ENCODE measurements at regions not wholly inside any gene's neighbourhood (a gene's known extent, or its start where the extent isn't known, plus 50 kb on each side); places are given as distances from the start of the nearest gene placed in this dataset.

DNA sequence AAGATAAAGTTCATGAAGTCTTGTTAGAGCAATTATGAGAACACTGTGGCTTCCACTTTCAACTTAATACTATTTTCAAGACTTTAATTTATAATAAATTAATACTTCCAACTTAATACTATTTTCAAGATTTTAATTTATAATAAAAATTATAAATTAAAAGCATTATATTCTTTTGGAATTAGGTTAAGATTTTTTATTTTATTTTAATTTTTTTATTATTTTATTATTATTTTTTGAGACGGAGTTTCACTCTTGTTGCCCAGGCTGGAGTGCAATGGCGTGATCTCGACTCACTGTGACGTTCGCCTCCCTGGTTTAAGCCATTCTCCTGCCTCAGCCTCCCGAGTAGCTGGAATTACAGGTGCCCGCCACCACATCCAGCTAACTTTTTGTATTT lies 126.0 kb upstream of the GUCY1A1 start:
- H3K27me3 Mint-ChIP-seq: no peaks in the 10 kb centered on the region
- TF ChIP-seq, protein P1, sequence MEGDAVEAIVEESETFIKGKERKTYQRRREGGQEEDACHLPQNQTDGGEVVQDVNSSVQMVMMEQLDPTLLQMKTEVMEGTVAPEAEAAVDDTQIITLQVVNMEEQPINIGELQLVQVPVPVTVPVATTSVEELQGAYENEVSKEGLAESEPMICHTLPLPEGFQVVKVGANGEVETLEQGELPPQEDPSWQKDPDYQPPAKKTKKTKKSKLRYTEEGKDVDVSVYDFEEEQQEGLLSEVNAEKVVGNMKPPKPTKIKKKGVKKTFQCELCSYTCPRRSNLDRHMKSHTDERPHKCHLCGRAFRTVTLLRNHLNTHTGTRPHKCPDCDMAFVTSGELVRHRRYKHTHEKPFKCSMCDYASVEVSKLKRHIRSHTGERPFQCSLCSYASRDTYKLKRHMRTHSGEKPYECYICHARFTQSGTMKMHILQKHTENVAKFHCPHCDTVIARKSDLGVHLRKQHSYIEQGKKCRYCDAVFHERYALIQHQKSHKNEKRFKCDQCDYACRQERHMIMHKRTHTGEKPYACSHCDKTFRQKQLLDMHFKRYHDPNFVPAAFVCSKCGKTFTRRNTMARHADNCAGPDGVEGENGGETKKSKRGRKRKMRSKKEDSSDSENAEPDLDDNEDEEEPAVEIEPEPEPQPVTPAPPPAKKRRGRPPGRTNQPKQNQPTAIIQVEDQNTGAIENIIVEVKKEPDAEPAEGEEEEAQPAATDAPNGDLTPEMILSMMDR (IDR thresholded peaks at IDR 0.05): no peak
- H3K9me3 Mint-ChIP-seq: no peaks in the 10 kb centered on the region
- H3K4me3 Mint-ChIP-seq: no peak overlapping the region
- no peaks in the 10 kb centered on the region for H3K4me1 Mint-ChIP-seq
- ChIA-PET POLR2A (no interaction called here), CTCF (no interaction called here)
- intact Hi-C loops (cut with micrococcal nuclease): no loop called here
- no peak overlapping the region for H3K27ac Mint-ChIP-seq
- DNase-seq (no peak), ATAC-seq (ENCODE audit: low read depth) (no peak)
- H3K36me3 Mint-ChIP-seq (ENCODE audit: low read depth): no peaks in the 10 kb centered on the region

GRCh38 chr4:155539746-155540145 lies 126.9 kb upstream of the GUCY1A1 start:
- H3K9me3 Mint-ChIP-seq: no peaks in the 10 kb centered on the region
- POLR2A ChIA-PET: no interaction called here
- TF ChIP-seq, protein P1 (IDR thresholded peaks at IDR 0.05): no peak
- no peaks in the 10 kb centered on the region for H3K4me1 Mint-ChIP-seq
- ATAC-seq (ENCODE audit: low read depth) (no peak), DNase-seq (no peak)
- no peak overlapping the region for H3K4me3 Mint-ChIP-seq
- CTCF ChIA-PET: no interaction called here
- H3K27me3 Mint-ChIP-seq: no peaks in the 10 kb centered on the region
- no peaks in the 10 kb centered on the region for H3K36me3 Mint-ChIP-seq (ENCODE audit: low read depth)
- intact Hi-C loops (cut with micrococcal nuclease): no loop called here
- H3K27ac Mint-ChIP-seq: no peak overlapping the region

DNA sequence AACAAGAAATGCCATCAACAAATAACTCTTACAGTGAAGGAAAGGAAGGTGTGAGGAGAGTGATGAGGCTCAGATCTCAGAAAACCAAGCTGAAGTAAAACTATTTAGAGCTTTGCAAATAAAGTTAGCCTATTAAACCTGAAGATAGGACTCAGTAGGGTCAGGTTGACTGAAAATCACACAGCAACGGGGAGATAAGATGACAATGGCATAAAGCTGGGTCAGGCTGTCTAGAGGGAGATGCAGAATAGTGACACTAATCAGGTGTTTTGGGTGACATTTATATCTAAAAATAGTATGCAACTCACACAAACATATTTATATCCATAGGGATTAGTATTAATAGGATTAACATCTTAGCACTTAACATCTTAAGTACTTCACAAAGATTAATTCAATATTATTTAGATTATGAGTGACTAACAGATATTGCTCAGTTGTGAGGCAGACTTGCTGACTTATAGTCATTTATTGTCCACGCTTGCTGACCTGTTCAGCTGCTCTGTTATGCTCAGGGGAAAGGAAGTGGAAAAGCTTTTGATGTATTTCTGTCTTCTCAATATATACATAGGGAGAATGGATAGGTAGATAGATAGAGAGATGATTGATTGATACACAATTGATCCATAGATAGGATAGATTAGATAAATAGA lies 130.7 kb upstream of the GUCY1A1 start:
- CTCF ChIA-PET: no interaction called here

GRCh38 chr4:155532373-155533085 lies 134.1 kb upstream of the GUCY1A1 start:
- H3K27me3 Mint-ChIP-seq: no peaks in the 10 kb centered on the region
- no peak overlapping the region for H3K4me3 Mint-ChIP-seq
- DNase-seq: no peak
- no peaks in the 10 kb centered on the region for H3K9me3 Mint-ChIP-seq
- TF ChIP-seq, protein P1 (IDR thresholded peaks at IDR 0.05): no peak
- no peaks in the 10 kb centered on the region for H3K4me1 Mint-ChIP-seq
- ATAC-seq (ENCODE audit: low read depth): no peak
- POLR2A ChIA-PET: no interaction called here
- CTCF ChIA-PET: no interaction called here
- intact Hi-C loops (cut with micrococcal nuclease): loop anchor here (5.0 kb wide), 1 partner anchor 255 kb away; no protein-coding TSS in a partner anchor
- no peaks in the 10 kb centered on the region for H3K36me3 Mint-ChIP-seq (ENCODE audit: low read depth)
- H3K27ac Mint-ChIP-seq: no peak overlapping the region

More for the DNA sequence above, 130.7 kb upstream of the GUCY1A1 start:
- no peak overlapping the region for H3K27ac Mint-ChIP-seq
- no peak overlapping the region for H3K4me3 Mint-ChIP-seq
- no peaks in the 10 kb centered on the region for H3K4me1 Mint-ChIP-seq
- intact Hi-C loops (cut with micrococcal nuclease): no loop called here
- ATAC-seq (ENCODE audit: low read depth): no peak
- DNase-seq: no peak
- H3K27me3 Mint-ChIP-seq: no peaks in the 10 kb centered on the region
- POLR2A ChIA-PET: no interaction called here
- no peaks in the 10 kb centered on the region for H3K9me3 Mint-ChIP-seq
- H3K36me3 Mint-ChIP-seq (ENCODE audit: low read depth): no peaks in the 10 kb centered on the region
- TF ChIP-seq, protein P1 (IDR thresholded peaks at IDR 0.05): no peak

DNA sequence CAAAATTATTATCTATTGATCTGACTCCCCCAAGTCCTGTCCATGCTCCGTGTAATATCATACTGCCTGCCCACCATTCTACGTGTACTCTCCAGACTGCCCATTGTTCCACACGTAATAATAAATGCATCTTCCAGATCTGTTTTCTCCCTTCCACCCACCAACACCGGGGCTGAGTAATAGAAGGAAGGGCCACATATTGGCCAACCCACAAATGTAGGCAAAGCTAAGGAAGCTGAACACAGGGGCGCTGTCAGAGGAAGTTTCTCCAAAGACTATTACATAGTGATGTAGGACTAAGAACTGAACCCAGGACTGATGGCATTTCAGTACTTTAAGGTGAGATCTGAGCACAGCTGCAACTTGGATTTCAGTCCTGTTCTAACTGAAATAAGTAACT lies 135.8 kb upstream of the GUCY1A1 start:
- Mint-ChIP-seq H3K4me1 (no peaks in the 10 kb centered on the region), H3K4me3 (no peak overlapping the region), H3K27me3 (no peaks in the 10 kb centered on the region), H3K9me3 (no peaks in the 10 kb centered on the region), H3K27ac (no peak overlapping the region), H3K36me3 (ENCODE audit: low read depth) (no peaks in the 10 kb centered on the region)
- DNase-seq: no peak
- TF ChIP-seq, protein P1 (IDR thresholded peaks at IDR 0.05): no peak
- ChIA-PET POLR2A (no interaction called here), CTCF (no interaction called here)
- intact Hi-C loops (cut with micrococcal nuclease): loop anchor here (5.0 kb wide), 1 partner anchor 256 kb away; no protein-coding TSS in a partner anchor
- ATAC-seq (ENCODE audit: low read depth): no peak
